HG03565 (cell line): ENCODE measurements at regions not wholly inside any gene's neighbourhood (a gene's known extent, or its start where the extent isn't known, plus 50 kb on each side); places are given as distances from the start of the nearest gene placed in this dataset.

ENCODE experiments used
- ATAC-seq: cut with Tn5 transposase; IDR thresholded peaks from one replicate; pipeline ENCODE4 v1.9.1; 2021; ENCODE audit warnings: mild to moderate bottlenecking, moderate library complexity; ENCODE audit not compliant: unreplicated experiment

GRCh38 chr2:207473931-207474235 lies 55.9 kb upstream of the CREB1 start:
- no peak for ATAC-seq

- no peak for ATAC-seq
These were observed 54.8 kb upstream of the CREB1 start for GRCh38 chr2:207474863-207475485.

GRCh38 chr2:207475546-207475945 lies 54.2 kb upstream of the CREB1 start:
- ATAC-seq: no peak

GRCh38 chr2:207477896-207478295 lies 51.9 kb upstream of the CREB1 start:
- no peak for ATAC-seq

- no peak for ATAC-seq
These were observed 51.2 kb upstream of the CREB1 start for GRCh38 chr2:207478572-207478971.

- ATAC-seq: no peak
These were observed 50.5 kb upstream of the CREB1 start for GRCh38 chr2:207479198-207479785.
